BJ (cell line): ENCODE measurements at regions not wholly inside any gene's neighbourhood (a gene's known extent, or its start where the extent isn't known, plus 50 kb on each side); places are given as distances from the start of the nearest gene placed in this dataset.

Experiments used
- CTCF ChIA-PET: fragments of 350-600 bp; formaldehyde crosslinking; extraction: SDS; loops from one replicate; lab custom pipeline; 2021; ENCODE audit warnings: antibody characterized with exemption, inconsistent platforms; lab: Yijun Ruan, JAX
- POLR2A ChIA-PET: fragments of 300-600 bp; sonication (Branson Sonifier 250); formaldehyde crosslinking; extraction: SDS; loops from one replicate; lab custom pipeline; 2021; ENCODE audit warnings: antibody characterized with exemption; lab: Charles Lee
- DNase-seq: peaks from one replicate; pipeline ENCODE4 v3.0.0-alpha.2; 2011; ENCODE audit warnings: low read depth
- H3K27me3 ChIP-seq: 2 replicates; pipeline ENCODE4 v1.6.0; 2011; ENCODE audit warnings: low read length; ENCODE audit not compliant: control insufficient read depth, insufficient read depth
- H3K36me3 ChIP-seq: 2 replicates; pipeline ENCODE4 v1.5.1; 2011; ENCODE audit warnings: low read length; ENCODE audit not compliant: control insufficient read depth, insufficient read depth
- H3K4me3 ChIP-seq: 2 replicates; pipeline ENCODE4 v1.5.1; 2011; ENCODE audit warnings: low read depth, mild to moderate bottlenecking, control low read depth, low read length
- CTCF ChIP-seq: IDR thresholded peaks from 2 replicates; pipeline ENCODE4 v1.5.1; 2011; ENCODE audit warnings: low read depth, mild to moderate bottlenecking, control low read depth, inconsistent platforms, low read length, moderate library complexity; ENCODE audit not compliant: insufficient read depth

- Histone ChIP-seq H3K27me3 (no peaks in the 10 kb centered on the region), H3K36me3 (no peaks in the 10 kb centered on the region), H3K4me3 (no peak overlapping the region)
- no peak for TF ChIP-seq CTCF
- ChIA-PET POLR2A (interaction anchor here (0.7 kb wide), 1 partner anchor 32 kb away, joined by 4 read pairs; no protein-coding TSS in a partner anchor), CTCF (interaction anchor here (1.1 kb wide), 1 partner anchor 15 kb away, joined by 3 read pairs; no protein-coding TSS in a partner anchor)
- DNase-seq: no peak
These were observed 161.6 kb upstream of the RASGRP1 start for GRCh38 chr15:38726187-38726586.

GRCh38 chr15:38733331-38733730 lies 168.7 kb upstream of the RASGRP1 start:
- ChIA-PET CTCF (no interaction called here), POLR2A (no interaction called here)
- no peak for DNase-seq
- no peak for TF ChIP-seq CTCF
- no peak overlapping the region for H3K4me3 ChIP-seq
- no peaks in the 10 kb centered on the region for H3K36me3 ChIP-seq
- no peaks in the 10 kb centered on the region for H3K27me3 ChIP-seq

GRCh38 chr15:38740206-38740605 lies 175.6 kb upstream of the RASGRP1 start:
- DNase-seq: no peak
- no peaks in the 10 kb centered on the region for H3K27me3 ChIP-seq
- H3K4me3 ChIP-seq: no peak overlapping the region
- CTCF ChIA-PET: interaction anchor here (1.0 kb wide), 1 partner anchor 41 kb away, joined by 4 read pairs; no protein-coding TSS in a partner anchor
- no peaks in the 10 kb centered on the region for H3K36me3 ChIP-seq
- POLR2A ChIA-PET: no interaction called here
- TF ChIP-seq CTCF: no peak

GRCh38 chr15:38743147-38743546 lies 178.5 kb upstream of the RASGRP1 start:
- DNase-seq: no peak
- H3K36me3 ChIP-seq: no peaks in the 10 kb centered on the region
- POLR2A ChIA-PET: interaction anchor here (0.6 kb wide), 1 partner anchor 25 kb away, joined by 3 read pairs; no protein-coding TSS in a partner anchor
- no peak overlapping the region for H3K4me3 ChIP-seq
- H3K27me3 ChIP-seq: no peaks in the 10 kb centered on the region
- TF ChIP-seq CTCF: no peak
- CTCF ChIA-PET: interaction anchor here (1.0 kb wide), 1 partner anchor 13 kb away, joined by 3 read pairs; no protein-coding TSS in a partner anchor

GRCh38 chr15:38745126-38745525 lies 180.5 kb upstream of the RASGRP1 start:
- TF ChIP-seq CTCF: no peak
- DNase-seq: peak; percentile 86
- H3K4me3 ChIP-seq: no peak overlapping the region
- no peaks in the 10 kb centered on the region for H3K36me3 ChIP-seq
- H3K27me3 ChIP-seq: no peaks in the 10 kb centered on the region
- POLR2A ChIA-PET: interaction anchor here (0.6 to 1.2 kb wide), 3 partner anchors 13 to 31 kb away, joined by 5 to 7 read pairs (median 7); no protein-coding TSS in a partner anchor
- CTCF ChIA-PET: interaction anchor here (1.0 kb wide), 1 partner anchor 45 kb away, joined by 3 read pairs; no protein-coding TSS in a partner anchor
